Stimulated activated CD4-positive, alpha-beta T cell treated with anti-CD3 and anti-CD28 coated beads, TNF-alpha, amount 100 ng/mL, for 24 hours (primary cell): ENCODE measurements at regions not wholly inside any gene's neighbourhood (a gene's known extent, or its start where the extent isn't known, plus 50 kb on each side); places are given as distances from the start of the nearest gene placed in this dataset.

Experiments used
- DNase-seq, 3 experiments: peaks; one replicate each; pipeline ENCODE4 v3.0.0-alpha.2; 2020; ENCODE audit warnings: low read depth in 3 of 3

DNA sequence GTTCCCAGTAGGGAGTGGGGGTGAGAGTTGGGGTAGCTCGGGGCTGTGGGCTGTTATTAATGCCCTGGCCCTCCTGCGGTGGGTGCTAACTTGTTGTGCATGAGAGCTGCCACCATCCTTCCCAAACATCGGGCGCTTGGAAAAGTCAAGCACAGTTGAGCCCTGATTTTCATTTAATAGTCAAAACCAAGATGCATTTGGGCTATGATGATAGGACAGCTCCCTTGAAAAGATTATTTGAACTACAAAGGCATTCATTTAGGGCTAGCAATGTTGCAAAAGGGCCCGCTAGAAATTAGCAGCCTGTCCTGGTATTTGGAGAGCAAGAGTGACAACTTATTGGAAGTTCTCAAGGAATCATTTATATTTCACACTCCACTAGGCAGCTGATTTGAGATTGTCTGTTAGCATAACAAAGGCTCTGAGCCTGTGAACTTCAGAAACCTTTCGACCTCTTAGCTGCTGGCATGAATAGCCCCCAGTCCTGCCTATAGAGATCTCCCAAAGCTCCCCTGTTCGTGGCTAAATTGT is 128.2 kb upstream of the TMEM161B start:
- no peak for DNase-seq

GRCh38 chr5:88396000-88396535 is 127.4 kb upstream of the TMEM161B start:
- no peak for DNase-seq

DNA sequence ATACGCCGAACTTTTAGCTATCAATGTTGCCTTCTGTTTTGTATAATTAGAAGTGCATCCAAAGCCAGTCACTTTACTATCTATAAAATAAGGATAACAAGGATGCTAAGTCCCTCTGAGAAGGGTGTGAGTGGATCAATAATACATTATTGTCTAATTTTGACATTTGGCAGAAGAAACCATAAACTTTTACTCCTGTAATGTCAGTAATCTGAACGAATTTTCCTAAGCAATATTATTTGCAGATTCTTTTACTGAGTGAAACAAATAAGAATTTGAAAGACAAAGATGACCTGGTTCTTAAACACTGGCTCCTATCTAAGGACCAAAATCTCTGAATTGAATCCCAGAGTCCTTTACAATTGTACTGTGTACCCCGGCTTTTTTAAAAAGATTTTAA is 126.6 kb upstream of the TMEM161B start:
- no peak for DNase-seq

DNA sequence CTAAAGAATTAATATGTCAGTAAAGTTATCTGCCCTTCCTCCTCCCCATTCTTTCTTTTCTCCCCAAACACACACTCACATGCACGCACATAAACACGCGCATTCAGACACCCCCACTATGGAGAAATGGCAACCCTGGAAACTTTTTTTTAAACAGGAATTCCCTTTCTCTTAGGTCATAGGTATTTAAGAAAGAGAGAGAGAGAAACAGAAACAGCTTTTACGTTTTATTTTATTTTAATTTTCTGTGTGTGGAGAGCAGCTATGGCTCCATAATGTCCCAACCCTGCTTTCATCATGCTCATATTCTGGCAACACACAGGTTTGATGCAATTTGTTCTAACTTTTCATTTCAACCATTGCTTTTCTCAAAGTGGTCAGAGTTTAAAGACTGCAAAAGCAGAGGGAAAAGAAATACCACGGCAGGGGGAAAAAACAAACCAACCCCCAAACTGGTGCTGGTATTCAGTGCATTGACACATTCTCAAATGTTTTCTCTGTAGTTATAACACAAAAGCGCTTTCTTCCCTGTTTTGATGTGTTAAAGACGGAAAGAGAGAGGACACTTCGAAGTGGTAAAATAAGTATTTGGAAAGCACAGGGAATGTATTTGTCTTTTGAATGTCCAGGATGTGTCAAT is 126.0 kb upstream of the TMEM161B start:
- no peak for DNase-seq

GRCh38 chr5:88393716-88394535 is 125.3 kb upstream of the TMEM161B start:
- DNase-seq: no peak

DNA sequence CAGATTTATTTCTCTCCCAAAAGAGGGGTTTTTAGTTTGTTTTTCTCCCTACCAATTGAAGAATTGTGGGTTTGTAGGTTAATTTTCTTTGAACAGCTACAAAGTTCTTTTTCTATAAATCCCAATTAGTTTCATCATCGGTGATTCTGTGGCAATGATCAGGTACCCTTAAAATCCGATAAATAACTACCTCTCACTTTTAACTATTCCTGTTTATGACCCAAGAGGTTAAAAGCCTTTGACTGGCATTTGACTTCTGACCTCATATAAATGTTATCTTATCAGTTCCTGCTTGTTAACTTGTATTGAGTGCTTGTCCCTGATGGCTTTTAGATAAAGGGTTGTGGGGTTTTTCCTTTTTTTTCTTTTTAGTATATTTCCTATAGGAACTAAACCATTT is 124.4 kb upstream of the TMEM161B start:
- no peak for DNase-seq

- no peak for DNase-seq
These were observed 123.3 kb upstream of the TMEM161B start for GRCh38 chr5:88391991-88392390.

DNA sequence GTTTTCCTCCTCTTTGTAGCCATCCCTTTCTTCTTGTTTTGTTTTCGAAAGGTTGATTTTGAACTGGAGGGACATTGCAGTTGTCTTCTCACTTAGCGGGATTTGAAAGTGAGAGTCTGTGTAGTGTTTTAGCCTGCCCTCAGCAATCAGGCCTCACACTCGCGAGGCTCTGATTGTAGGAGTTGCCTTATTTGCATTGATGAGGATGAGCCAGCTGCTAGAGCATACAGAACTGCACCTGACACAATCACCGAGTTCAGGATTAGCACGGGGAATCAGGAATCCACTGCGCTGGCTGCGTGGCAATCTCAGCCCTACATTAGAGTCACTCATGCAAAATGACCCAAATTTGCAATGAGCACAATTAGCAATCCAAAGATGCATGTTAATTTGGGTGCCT is 122.5 kb upstream of the TMEM161B start:
- DNase-seq: no peak

DNA sequence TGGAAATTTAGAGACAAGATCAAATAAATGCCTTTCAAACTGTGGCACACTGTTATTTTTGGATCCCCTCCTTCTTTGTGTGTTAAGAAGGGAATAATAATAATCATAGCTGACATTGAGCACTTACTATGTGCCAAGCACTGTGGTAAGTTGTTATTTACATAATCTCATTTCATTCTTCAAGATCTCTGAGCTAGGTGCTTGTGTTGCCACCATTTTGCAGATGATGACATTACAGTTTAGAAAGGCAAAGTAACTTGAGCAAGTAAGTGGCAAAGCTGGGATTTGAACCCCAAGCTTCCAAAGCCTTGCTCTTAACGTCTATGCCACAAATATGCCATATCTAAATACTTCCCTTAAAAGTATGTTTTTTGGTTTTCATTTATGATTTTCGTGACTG is 121.8 kb upstream of the TMEM161B start:
- no peak for DNase-seq

GRCh38 chr5:88390096-88390441 is 121.4 kb upstream of the TMEM161B start:
- no peak for DNase-seq

DNA sequence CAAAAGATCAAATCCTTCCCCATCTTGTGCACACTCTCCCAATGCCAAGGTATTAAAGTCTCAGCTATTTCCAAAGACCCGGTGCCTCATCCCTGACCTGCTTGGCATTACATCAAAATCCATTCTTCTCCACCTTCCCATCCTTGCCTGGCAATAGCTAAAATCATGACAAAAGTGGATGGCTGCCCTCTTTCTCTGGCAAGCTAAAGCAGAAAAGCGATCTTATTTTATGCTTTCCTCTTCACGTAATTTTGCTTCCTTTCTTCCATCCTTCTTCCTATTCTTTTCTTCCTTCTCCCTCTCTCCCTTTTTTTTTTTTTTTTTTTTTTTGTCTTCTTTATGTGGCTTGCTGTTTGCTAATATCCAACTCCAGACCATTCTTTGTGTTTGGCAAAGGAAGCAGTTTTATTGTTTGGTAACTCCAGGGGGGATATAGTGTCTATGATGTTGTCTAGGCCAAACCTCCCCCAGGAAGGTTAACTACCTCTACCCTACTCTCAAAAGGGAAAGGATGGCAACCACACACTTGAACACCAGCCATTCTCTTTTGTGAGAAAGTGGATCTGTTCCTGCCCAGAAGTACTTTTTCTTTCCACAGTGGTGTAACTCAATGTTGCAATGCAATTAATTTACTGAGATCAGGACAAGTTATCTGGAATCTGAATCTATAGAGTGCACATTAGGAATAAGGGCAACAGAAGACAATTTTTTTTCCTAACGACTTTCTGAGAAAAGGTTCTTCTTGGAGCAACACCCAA is 120.9 kb upstream of the TMEM161B start:
- DNase-seq: no peak

- DNase-seq: no peak
These were observed 120.1 kb upstream of the TMEM161B start for GRCh38 chr5:88388476-88389337.

DNA sequence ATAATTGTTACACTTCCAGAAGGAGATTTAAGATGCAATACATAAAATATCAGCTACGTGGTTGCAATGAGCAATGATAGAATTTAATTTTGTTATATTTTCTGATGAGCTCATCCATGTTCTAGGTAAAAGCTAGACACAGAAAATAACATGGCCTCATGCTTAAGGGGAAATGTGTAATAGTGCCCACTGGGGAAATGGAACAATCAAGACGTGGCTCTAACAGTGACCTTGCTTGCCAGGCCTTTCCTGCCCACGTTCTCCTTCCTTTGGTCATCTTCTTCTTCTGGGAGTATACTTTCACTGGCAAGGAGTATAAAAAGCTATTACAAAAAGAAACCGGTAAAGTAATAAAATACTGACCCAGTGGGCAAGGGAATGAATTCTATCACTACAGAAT is 116.2 kb upstream of the TMEM161B start:
- no peak for DNase-seq

- DNase-seq: no peak
These were observed 111.7 kb upstream of the TMEM161B start for GRCh38 chr5:88380332-88380731.

DNA sequence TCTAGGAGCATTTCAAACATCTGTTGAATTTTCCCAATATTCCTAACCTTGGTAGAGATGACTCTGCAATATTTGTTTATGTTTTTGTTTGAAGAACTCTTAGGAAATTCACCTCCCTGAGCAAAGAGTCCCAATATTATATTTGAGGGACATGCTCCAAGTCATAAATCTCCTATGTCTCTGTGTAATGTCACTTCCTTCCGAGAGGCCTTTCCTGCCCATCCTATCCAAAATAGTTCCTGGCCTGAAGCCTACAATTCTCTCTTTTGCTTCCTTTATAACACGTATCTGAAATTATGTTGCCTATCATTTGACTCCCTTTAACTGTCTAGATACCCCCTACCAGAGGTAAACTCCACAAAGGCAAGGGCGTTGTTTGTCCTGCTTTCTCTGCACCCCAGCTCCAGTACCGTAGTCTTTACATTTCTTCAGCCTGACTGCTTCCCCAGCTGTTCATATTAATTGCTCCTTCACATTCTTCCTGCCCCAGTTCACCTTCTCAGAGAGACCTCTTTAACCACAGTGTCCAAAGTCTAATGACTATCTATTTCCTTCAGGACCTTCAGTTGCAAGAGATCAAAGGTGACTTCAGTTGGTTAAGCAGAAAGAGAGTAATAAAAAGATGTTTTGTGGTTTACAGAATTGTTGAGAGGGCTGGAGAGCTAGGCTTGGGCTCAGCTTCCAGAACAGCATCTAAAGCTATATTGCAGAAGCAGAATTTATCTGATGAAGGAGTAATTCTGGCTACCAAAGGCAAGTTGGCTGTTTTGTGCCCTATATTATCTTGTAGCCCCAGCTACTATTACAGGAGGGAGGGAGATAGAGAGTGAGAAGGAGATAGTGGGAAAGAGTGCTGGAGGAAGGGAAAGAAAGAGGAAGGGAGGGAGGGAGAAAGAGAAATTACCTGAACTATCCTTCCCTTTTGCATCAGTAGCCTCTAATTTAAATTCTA is 109.3 kb upstream of the TMEM161B start:
- DNase-seq: no peak

- no peak for DNase-seq
These were observed 108.6 kb upstream of the TMEM161B start for GRCh38 chr5:88377240-88377639.

- no peak for DNase-seq
These were observed 108.1 kb upstream of the TMEM161B start for GRCh38 chr5:88376728-88377127.

DNA sequence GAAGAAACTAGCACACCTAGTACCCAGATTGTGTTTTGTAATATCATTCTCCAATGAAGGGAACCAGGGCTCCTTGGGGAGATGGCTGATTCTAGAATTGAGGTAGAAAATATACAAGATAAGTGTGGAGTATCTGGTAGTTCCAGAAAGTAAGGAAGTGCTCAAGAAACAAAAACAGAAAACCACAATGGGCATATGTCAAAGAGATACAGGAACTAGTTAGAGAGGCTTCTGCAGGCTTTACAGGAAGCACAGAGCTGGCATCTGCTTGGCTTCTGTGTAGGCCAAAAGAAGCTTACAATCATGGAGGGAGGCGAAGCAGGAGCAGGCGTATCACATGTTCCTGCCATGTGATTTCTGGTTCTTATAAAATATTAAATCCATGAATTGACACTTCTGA is 105.7 kb upstream of the TMEM161B start:
- DNase-seq: no peak

- no peak for DNase-seq
These were observed 102.2 kb upstream of the TMEM161B start for GRCh38 chr5:88370824-88371223.

DNA sequence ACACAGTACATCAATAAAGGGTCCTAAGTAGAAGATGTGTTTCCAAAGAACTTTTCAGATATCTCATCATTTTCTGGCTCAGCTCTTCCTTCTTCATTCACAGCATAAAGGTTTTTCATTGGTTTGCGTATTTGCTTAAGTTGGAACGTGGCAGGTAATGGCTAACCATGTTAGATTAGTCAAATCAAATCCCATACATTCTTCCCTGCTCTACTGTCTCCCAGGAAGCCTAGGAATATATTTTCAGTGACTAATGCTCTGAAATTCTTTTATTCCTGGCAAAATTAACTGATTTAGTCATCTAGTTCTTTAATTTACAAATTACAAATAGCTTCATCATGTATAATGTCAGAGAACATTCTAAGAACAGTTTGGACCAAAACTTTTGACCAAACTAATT is 99.6 kb upstream of the TMEM161B start:
- DNase-seq: no peak
